Head of caudate nucleus (tissue), 42 donors: ENCODE measurements at regions not wholly inside any gene's neighbourhood (a gene's known extent, or its start where the extent isn't known, plus 50 kb on each side); places are given as distances from the start of the nearest gene placed in this dataset.
A peak's percentile ranks its signal among the peaks of the same experiment; 100 is the strongest.

Source experiments
- DNase-seq, 42 donors: peaks; one replicate each; pipeline versions ENCODE4 v3.0.0 to v3.0.0-alpha.2; 2020 to 2021; ENCODE audit warnings: mixed read lengths in 7 of 42
- intact Hi-C: fragments of 100-400 bp; cut with DNase I; formaldehyde crosslinking; loops from one replicate; pipeline ENCODE4 v1.15.0; 2022

DNA sequence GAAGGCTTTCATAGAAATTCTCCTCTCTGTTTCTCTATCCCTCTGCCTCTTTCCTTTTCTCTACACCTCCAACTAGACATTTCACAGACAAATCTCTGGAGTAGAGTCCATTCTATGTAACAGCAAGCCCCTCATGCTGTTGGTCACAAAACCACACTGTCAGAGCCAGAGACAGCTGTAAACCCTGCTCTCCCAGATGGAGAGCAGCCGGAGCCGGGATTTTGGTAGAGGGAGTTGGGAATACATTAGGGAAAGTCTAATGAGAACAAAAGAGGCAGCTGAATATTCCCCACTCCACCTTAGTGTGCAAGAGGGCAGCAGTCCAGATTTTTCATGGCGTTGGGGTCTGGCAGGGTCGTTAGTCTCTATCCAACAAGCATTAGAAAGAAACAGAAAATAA lies 68.3 kb upstream of the EDN1 start:
- intact Hi-C loops, result no loop called here
- no peak for DNase-seq

DNA sequence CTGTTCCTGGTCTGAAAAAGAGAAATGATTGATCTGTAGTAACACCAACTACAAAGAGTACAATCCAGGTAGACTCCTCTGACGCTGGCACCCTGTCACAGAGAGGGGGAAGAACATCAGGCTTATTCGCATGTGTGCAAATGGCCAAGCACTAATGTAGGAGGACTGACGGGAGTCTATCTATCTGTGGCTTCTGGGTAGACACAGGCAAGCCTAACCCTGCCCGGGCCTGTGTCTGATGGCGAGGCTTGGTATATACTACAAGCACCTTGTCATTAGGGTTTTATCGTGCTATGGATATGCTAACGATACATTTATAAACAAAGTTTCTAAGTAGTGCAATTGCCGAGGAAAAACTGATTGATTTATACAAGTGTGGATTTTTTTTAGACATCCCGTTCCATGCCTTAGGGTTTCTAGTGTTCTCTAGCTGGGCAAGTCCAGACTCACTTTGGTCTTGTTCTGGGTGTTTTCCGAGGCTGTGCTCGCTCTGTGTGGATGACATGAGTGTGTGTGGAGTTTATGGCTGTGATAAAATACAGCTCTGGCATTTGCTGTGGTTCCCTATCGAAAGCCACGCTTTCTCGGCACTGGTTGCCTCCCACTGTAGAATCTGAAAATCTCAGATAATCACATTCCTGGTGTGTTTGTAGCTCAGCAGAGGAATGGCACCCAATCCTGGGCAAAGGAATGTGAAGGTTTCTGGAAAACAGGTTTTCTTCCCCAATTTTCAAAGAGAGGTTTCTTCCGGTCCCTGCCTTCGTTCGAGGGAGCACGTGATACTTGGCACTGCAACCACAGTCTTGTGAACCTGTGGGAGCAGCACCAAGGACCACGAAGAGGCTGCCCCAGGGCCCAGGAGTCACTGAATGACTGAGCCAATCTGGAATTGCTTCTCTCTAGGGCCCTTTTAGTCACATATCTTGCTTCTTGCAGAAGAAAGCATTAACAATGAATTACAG lies 67.5 kb upstream of the EDN1 start:
- intact Hi-C loops, result no loop called here
- no peak for DNase-seq

- intact Hi-C loops, result no loop called here
- no peak for DNase-seq
Measured at GRCh38 chr6:12223383-12223782, 66.8 kb upstream of the EDN1 start.

DNA sequence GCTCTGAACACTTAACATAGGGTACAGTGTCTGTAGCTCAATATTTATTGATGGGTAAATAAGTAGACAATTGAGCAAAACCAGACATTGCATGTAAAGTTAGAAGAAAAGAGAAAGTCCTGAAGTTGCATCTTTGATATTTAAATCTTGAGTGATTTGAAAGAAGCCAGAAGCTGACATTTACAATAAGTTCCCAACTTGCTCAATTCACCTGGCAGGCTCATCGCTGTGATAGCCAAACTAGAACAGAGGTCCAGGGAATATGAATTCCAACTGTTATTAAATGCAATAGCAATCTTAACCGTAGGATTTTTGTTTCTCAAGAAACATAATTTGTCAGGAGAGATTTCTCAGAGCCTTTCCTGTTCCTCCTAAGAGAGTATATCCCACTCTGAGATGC lies 65.9 kb upstream of the EDN1 start:
- no peak for DNase-seq
- intact Hi-C loops, result no loop called here

DNA sequence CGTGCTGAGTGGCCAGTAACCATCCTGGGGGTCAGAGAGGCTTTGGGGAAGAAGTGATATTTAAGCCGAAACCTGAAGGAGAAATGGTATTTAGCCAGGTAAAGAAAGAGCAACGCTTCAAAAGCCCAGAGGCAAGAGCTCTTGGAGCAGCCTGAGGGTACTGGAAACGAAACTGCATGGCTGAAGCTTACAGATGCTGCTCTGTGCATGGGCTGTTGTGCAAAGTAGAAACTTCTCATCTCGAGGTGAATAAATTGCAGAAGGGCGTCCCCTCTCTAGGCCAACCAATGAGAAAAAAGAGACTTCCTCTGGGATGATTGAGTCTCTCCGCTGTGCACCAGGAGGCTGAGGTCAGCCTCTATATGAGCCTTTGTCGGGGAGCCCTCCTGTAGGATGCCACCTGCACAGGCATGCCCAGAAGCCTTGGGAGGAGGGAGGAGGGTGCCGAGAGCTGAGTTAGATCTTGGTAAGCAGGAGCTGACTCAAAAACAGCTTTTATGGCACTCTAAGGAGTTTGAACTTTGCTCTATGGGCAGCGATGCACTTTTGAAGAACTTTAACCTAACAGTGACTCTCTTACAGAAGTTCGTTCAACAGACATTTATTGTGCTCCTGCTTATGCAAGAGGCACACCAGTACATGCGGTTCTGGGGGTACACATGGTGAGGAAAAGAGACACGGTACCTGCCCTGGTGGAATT lies 61.6 kb upstream of the EDN1 start:
- no peak for DNase-seq
- intact Hi-C loops, result no loop called here

DNA sequence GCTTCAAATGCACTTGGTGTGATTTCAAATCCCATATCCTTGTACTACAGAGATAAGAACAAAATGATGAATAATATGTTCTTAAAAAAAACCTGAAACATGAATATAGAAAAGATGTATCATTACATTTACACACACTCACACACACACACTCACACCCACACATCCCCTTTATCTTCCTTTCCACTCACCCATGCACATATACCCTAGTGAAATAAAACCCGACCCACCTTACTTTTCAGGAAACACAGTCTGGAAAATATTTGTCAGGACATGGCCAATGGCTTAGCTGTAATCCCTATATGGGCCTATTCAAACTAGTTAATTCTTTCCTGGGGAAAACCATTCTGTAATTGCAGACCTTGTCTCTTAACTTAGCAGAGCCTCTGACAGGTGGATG lies 60.8 kb upstream of the EDN1 start:
- intact Hi-C loops, result no loop called here
- no peak for DNase-seq

- intact Hi-C loops, result loop anchor here (5.0 to 10.0 kb wide), 2 partner anchors 76 to 573 kb away; no protein-coding TSS in a partner anchor
- no peak for DNase-seq
Measured at GRCh38 chr6:12230523-12230922, 59.6 kb upstream of the EDN1 start.

DNA sequence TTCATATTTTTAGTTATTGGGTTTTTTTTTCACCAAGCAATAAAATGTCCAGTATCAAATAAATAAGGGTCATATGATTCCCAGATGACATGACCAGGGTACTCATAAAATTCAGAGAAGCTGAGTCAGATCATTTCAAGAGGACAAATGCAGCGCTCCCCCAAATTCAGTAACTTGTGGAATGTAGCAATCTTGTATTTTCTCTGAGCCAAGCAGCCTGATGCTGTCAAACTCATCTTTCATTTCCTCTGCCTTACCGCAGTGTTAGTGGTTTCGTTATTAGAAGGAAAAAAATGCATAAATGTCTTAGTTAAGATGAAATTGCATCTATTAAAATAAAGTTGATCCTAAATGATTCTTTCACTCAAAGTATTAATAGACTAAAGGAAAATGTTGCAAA lies 57.8 kb upstream of the EDN1 start:
- no peak for DNase-seq
- intact Hi-C loops, result loop anchor here (5.0 to 10.0 kb wide), 2 partner anchors 78 to 575 kb away; no protein-coding TSS in a partner anchor

- intact Hi-C loops, result loop anchor here (5.0 to 10.0 kb wide), 2 partner anchors 78 to 576 kb away; no protein-coding TSS in a partner anchor
- no peak for DNase-seq
Measured at GRCh38 chr6:12232821-12233220, 57.3 kb upstream of the EDN1 start.

DNA sequence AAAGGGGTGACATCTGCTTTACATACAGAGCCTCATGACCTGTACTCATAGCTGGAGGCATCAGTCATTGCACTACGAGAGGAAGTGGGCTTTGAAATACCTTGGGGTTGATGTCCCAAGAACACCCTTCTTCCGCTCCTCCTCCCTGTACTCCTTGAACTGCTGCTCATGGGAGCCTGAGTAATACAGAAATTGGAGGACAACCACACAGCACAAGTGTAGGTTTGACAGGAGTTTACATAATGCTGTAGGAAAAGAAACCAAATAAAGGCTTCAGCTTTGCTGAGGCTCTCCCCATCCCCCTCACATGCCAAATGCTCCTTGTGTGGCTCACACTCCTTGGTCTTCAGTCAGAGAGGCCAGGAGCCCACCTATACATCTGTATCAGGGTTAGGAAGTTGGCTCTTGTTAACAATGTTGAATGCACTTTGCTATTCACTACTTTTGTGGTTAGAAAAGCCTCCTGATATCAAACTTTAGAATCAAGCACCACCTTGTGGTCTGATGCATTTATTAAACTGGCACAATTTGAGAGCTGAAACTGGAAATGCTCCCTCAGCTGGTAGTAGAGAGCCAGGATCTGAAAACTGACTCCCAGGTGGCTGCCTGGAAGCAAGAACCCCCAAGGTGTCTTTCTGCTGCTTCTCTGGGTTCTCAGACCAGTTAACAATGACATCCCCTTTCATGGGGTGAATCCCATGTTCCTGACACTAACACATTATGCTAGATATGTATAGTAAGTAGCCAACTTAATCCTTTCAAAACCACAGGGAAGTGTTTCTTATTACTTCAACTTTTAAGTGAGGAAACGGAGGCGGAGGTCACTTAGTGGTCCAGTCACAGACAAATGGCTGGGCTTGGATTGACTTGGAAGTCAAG lies 56.2 kb upstream of the EDN1 start:
- peak in 38 of 42 donors; percentile 13 to 86 (median 50) for DNase-seq
- intact Hi-C loops, result loop anchor here (5.0 to 10.0 kb wide), 2 partner anchors 79 to 577 kb away; no protein-coding TSS in a partner anchor

DNA sequence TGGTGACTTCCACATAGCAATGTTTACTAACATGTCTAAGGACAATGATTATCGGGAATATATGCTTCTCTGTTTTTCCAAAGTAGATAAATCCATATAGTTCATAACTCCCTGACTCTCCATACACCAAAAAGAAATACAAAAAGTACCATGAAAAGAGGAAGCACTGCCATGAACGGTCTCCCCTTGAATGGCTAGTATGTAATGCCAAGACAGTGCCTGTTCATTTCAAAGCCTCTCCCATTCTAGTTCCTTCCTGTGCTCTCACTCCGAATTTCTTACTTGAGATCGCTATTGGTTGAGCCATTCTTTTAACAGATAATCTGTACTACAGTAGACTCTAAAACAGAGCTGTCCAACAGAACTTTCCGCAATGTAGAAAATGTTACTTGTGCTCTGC lies 54.8 kb upstream of the EDN1 start:
- no peak for DNase-seq
- intact Hi-C loops, result loop anchor here (10.0 kb wide), 1 partner anchor 81 kb away; no protein-coding TSS in a partner anchor

- intact Hi-C loops, result loop anchor here (10.0 kb wide), 1 partner anchor 83 kb away; no protein-coding TSS in a partner anchor
- DNase-seq, result no peak
Measured at GRCh38 chr6:12238219-12238618, 51.9 kb upstream of the EDN1 start.
